CD4-positive, alpha-beta T cell (primary cell): ENCODE measurements at regions not wholly inside any gene's neighbourhood (a gene's known extent, or its start where the extent isn't known, plus 50 kb on each side); places are given as distances from the start of the nearest gene placed in this dataset.
A peak's percentile ranks its signal among the peaks of the same experiment; 100 is the strongest.
"Not testable (repeated sequence)": the region's sequence is repeated elsewhere in the genome, so short reads cannot be mapped to it uniquely, and the experiment has no call there.

Source experiments
- ATAC-seq: fragments of 200-7000 bp; cut with Tn5 transposase; one replicate; pipeline ENCODE4 v1.10.0; 2022; ENCODE audit warnings: mild to moderate bottlenecking; ENCODE audit not compliant: poor library complexity
- CTCF ChIA-PET: fragments of 350-600 bp; sonication (Branson Sonifier 250); formaldehyde crosslinking; loops from one replicate; lab custom pipeline; 2021; ENCODE audit warnings: antibody characterized with exemption, inconsistent platforms; lab: Charles Lee
- POLR2A ChIA-PET: fragments of 350-600 bp; sonication (Branson Sonifier 250); formaldehyde crosslinking; loops from one replicate; lab custom pipeline; 2021; ENCODE audit warnings: antibody characterized with exemption, inconsistent platforms; lab: Charles Lee
- DNase-seq, 14 experiments: peaks; one replicate each; pipeline ENCODE4 v3.0.0-alpha.2; 2013 to 2020; ENCODE audit warnings: mixed read lengths in 2 of 14
- H3K27ac ChIP-seq, 2 donors: one replicate each; pipeline versions ENCODE4 v1.5.1 to v1.7.0; 2013; ENCODE audit warnings: low read length in 2 of 2, low read depth in 1 of 2, mild to moderate bottlenecking in 1 of 2
- H3K27me3 ChIP-seq, 2 experiments: 1 replicate in 1 of 2; 2 replicates in 1 of 2; pipeline versions ENCODE4 v1.6.1 to v1.7.0; 2013; ENCODE audit warnings: low read length in 2 of 2, control low read depth in 1 of 2, mild to moderate bottlenecking in 1 of 2, moderate library complexity in 1 of 2; ENCODE audit not compliant: insufficient read depth in 2 of 2, control insufficient read depth in 1 of 2
- H3K36me3 ChIP-seq: one replicate; pipeline ENCODE4 v1.6.1; 2013; ENCODE audit warnings: low read length, control low read depth; ENCODE audit not compliant: insufficient read depth
- H3K4me1 ChIP-seq: one replicate; pipeline ENCODE4 v1.6.1; 2013; ENCODE audit warnings: low read length, control low read depth; ENCODE audit not compliant: insufficient read depth
- H3K4me3 ChIP-seq: one replicate; pipeline ENCODE4 v1.5.1; 2013; ENCODE audit warnings: mild to moderate bottlenecking, low read length, moderate library complexity
- H3K9me3 ChIP-seq, 2 experiments: 1 replicate in 1 of 2; 2 replicates in 1 of 2; pipeline versions ENCODE4 v1.6.1 to v1.7.0; 2013; ENCODE audit warnings: low read length in 2 of 2, mild to moderate bottlenecking in 2 of 2, control low read depth in 1 of 2, moderate library complexity in 1 of 2; ENCODE audit not compliant: control insufficient read depth in 1 of 2, insufficient read depth in 1 of 2
- H3K27ac Mint-ChIP-seq: one replicate; pipeline ENCODE4 v1.8.0; 2020; ENCODE audit warnings: mixed read lengths
- H3K27me3 Mint-ChIP-seq: one replicate; pipeline ENCODE4 v1.8.0; 2021; ENCODE audit warnings: mixed read lengths
- H3K36me3 Mint-ChIP-seq: one replicate; pipeline ENCODE4 v1.8.0; 2021; ENCODE audit warnings: low read depth, mixed read lengths
- H3K4me1 Mint-ChIP-seq: one replicate; pipeline ENCODE4 v1.8.0; 2021; ENCODE audit warnings: low read depth, mixed read lengths
- H3K4me3 Mint-ChIP-seq: one replicate; pipeline ENCODE4 v1.8.0; 2020; ENCODE audit warnings: mild to moderate bottlenecking, mixed read lengths
- H3K9me3 Mint-ChIP-seq: one replicate; pipeline ENCODE4 v1.8.0; 2020; ENCODE audit warnings: mixed read lengths
- intact Hi-C, 2 experiments: fragments of 100-400 bp; cut with DNase I in 1 of 2; cut with micrococcal nuclease in 1 of 2; formaldehyde crosslinking; loops; one replicate each; pipeline versions ENCODE4 v1.15.1 to v1.9.0; 2023 to 2025; cut with DNase I, micrococcal nuclease

- H3K27me3 Mint-ChIP-seq, result peaks cover 11% of the 10 kb centered on the region
- H3K36me3 ChIP-seq, H3K9me3 Mint-ChIP-seq, H3K27me3 ChIP-seq, H3K36me3 Mint-ChIP-seq, H3K4me1 ChIP-seq, H3K27ac ChIP-seq, H3K9me3 ChIP-seq, ATAC-seq, H3K27ac Mint-ChIP-seq, CTCF ChIA-PET, H3K4me1 Mint-ChIP-seq, POLR2A ChIA-PET, intact Hi-C loops: not testable (repeated sequence)
- peak overlapping the region; percentile 29 for H3K4me3 ChIP-seq
- peak overlapping the region; percentile 21 for H3K4me3 Mint-ChIP-seq
- peak in 2 of 14 experiments; percentile 3 to 4 for DNase-seq
These were observed 103.0 kb downstream of the NBPF11 start for GRCh38 chr1:148049115-148049496.

- Mint-ChIP-seq H3K4me3 (peak overlapping the region; percentile 72), H3K27me3 (peaks cover 11% of the 10 kb centered on the region)
- H3K9me3 Mint-ChIP-seq, H3K27me3 ChIP-seq, H3K27ac Mint-ChIP-seq, H3K36me3 ChIP-seq, H3K4me1 Mint-ChIP-seq, H3K9me3 ChIP-seq, intact Hi-C loops, CTCF ChIA-PET, H3K4me1 ChIP-seq, POLR2A ChIA-PET, H3K36me3 Mint-ChIP-seq, H3K27ac ChIP-seq: not testable (repeated sequence)
- peak in 1 of 14 experiments; percentile 2 for DNase-seq
- peak overlapping the region; percentile 29 for H3K4me3 ChIP-seq
- ATAC-seq, result peak; percentile 56
These were observed 103.5 kb downstream of the NBPF11 start for GRCh38 chr1:148048423-148049114.

DNA sequence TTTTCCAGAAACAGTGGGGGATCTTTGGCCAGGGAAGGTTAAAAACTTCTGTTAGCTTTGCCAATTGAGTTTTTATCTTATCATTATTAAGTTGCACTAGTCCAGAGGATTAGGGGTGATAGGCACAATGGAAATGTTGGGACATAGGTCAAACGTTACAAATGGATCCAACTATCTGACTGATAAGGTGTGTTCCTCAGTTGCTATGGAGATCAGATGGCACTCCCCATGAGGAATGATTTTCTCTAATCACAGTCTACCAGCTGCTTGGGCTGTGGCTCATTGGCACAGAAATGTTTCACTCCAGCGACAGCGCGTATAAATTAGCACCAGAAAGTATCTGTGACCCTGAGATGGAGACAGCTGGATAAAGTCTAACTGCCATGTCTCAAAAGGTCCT, 106.2 kb downstream of the NBPF11 start:
- H3K27ac Mint-ChIP-seq, H3K36me3 ChIP-seq, H3K9me3 Mint-ChIP-seq: not testable (repeated sequence)

GRCh38 chr1:148044495-148044894, 107.6 kb downstream of the NBPF11 start:
- H3K36me3 Mint-ChIP-seq, H3K9me3 ChIP-seq, ATAC-seq, H3K4me3 ChIP-seq, DNase-seq, POLR2A ChIA-PET, H3K9me3 Mint-ChIP-seq, H3K36me3 ChIP-seq, intact Hi-C loops, H3K27ac Mint-ChIP-seq, H3K27me3 ChIP-seq, H3K4me1 ChIP-seq, H3K27ac ChIP-seq, H3K4me3 Mint-ChIP-seq, CTCF ChIA-PET, H3K4me1 Mint-ChIP-seq: not testable (repeated sequence)
- H3K27me3 Mint-ChIP-seq, result peaks cover 11% of the 10 kb centered on the region

More for the DNA sequence above, 106.2 kb downstream of the NBPF11 start:
- ATAC-seq, H3K36me3 Mint-ChIP-seq, H3K9me3 ChIP-seq, H3K4me1 ChIP-seq, CTCF ChIA-PET, H3K4me3 Mint-ChIP-seq, POLR2A ChIA-PET, H3K4me3 ChIP-seq, H3K4me1 Mint-ChIP-seq, H3K27me3 ChIP-seq, intact Hi-C loops, DNase-seq, H3K27ac ChIP-seq: not testable (repeated sequence)
- peaks cover 11% of the 10 kb centered on the region for H3K27me3 Mint-ChIP-seq
